ENCODE measurements at regions not wholly inside any gene's neighbourhood (a gene's known extent, or its start where the extent isn't known, plus 50 kb on each side); places are given as distances from the start of the nearest gene placed in this dataset.
"Not testable (repeated sequence)": the region's sequence is repeated elsewhere in the genome, so short reads cannot be mapped to it uniquely, and the experiment has no call there.

DNA sequence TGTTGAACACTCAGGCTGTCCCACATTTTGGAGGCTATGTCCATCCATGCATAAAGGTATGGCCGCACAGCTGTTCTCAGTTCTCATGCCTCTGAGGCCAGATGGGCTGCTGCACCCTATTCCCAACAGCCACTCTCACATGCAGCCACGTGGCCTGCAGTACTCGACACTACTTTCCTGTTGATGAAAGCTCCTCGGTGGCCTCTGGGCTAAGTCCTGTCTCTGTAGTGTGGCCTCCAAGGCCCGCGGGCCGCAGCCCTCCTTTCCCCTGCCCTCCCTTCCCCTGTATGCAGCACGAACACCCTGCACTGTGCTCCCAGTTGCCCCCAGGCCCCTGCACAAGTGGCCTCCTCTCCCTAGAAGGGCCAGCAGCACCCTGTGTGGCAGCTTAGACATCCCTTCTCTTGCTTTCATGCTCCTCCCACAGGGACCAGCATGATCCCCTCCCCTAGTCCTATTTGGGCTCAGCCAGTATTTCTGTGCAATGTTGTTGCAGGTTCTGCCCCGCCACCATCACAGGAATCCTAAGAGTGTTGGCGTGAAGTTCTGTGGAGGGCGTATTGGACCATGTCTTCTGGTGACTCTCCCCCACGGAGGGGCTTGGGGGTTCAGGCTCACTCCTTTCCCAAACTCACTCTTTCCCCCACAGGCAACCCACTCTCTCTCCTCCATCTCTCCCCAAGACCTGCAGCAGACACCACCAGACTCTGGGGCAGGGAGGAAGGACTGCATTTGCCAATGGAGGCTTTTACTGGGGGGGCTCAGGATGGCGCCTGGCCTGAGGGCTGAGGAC lies 1071.2 kb downstream of the RPIA start:
- not testable (repeated sequence) for TF ChIP-seq CTCF, POLR2A (IDR thresholded peaks at IDR 0.05)

Data from vagina (tissue), 2 donors.